GM21737 (cell line): ENCODE measurements at regions not wholly inside any gene's neighbourhood (a gene's known extent, or its start where the extent isn't known, plus 50 kb on each side); places are given as distances from the start of the nearest gene placed in this dataset.

Source experiments
- ATAC-seq: cut with Tn5 transposase; IDR thresholded peaks from one replicate; pipeline ENCODE4 v1.9.1; 2021; ENCODE audit warnings: mild to moderate bottlenecking, moderate library complexity; ENCODE audit not compliant: unreplicated experiment

- no peak for ATAC-seq
These were observed 299.9 kb upstream of the MYOCD start for GRCh38 chr17:12365805-12366204.

GRCh38 chr17:12369065-12369464 lies 296.6 kb upstream of the MYOCD start:
- no peak for ATAC-seq

DNA sequence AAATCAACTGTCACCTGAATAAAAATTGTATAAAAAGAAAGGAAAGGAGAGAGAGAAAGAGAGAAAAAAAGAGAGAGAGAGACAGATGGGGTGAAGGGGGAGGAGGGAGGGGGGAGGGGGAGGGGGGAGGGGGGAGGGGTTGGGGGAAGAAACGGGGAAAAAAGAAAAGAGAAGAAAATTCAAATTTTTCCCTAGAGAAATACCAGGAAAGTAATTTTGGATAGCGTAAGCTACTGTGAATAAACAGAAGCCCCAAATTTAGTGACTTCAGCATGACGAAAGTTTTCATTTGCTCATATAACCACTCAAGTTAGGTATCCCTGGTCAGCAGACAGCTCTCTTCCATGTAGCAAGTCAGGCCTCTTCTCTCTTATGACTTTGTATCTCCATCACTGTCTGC lies 289.4 kb upstream of the MYOCD start:
- no peak for ATAC-seq

DNA sequence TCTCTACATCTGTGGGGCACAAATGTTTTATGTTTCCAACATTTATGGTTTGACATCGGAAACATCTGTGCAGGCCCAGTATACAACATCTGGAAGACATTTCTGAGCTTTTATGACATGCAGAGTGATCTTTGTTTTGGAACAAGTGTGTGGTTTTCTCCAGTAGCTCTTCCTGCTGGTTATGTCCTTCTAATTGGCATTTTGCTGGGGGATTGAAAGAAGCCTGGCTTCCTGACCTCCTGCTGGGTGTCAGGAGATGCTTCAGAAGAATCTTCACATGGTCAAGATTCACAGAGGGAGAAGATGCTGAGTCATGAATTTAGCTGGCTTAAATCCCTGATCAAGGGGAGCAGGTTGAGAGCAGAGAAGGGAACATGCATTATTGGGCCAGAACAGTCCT lies 279.5 kb upstream of the MYOCD start:
- no peak for ATAC-seq

- ATAC-seq = no peak
These were observed 277.5 kb upstream of the MYOCD start for GRCh38 chr17:12388226-12388625.

DNA sequence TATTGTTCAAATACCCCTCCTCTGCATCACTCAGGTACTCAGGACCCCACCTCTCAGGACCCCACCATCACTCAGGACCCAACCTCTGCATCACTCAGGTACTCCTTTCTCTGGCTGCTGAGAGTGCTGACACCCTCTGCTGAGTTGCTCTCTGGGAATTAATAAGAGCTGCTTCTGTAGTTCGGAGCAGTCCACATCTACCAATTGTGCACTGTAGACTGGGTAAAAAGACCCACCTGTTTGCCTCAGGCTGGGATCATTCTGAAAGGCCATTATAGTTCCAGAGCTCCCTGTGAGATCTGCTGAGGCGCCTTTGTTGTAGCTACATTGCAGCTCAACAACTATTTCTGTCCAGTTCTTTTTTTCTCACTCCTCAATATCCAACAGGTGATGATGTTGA lies 276.3 kb upstream of the MYOCD start:
- ATAC-seq = no peak

DNA sequence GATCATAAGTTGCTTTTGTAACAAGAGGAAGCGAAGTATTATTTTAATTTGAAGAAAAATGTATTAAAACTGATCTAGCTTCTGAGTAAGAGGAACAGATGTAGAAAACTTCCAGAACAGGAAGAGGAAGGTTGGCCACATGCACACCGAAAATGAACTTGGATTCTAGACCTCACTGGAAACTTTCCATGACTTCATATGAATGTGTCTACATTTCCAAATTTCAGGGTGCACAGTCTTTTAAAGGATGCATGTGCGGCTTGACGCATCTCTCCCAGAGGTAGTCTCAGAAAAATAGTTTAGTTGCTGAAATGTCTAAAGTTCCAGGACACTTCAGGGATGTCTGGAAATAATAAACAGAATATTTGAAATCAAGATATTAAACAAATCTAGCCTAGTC lies 275.1 kb upstream of the MYOCD start:
- no peak for ATAC-seq

DNA sequence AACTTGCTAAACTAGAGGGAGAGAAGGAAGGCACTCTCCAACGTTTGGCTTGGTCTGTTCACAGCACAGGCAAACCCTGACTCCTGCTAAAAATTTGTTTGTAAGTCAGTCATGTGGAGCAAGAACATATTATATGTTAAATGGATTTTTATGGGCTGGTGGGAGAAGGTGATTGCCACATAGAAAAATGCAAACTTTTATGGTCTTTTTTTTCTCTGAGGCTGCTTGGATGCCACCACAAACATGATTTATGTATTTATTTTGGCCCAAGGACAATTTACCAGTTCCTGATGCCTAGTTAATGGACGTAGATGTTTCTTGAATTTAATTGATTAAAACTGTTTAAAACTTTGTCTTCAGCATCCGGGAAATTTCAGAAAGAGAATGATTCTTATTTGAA lies 274.2 kb upstream of the MYOCD start:
- ATAC-seq = no peak

GRCh38 chr17:12395733-12396354 lies 269.8 kb upstream of the MYOCD start:
- no peak for ATAC-seq

DNA sequence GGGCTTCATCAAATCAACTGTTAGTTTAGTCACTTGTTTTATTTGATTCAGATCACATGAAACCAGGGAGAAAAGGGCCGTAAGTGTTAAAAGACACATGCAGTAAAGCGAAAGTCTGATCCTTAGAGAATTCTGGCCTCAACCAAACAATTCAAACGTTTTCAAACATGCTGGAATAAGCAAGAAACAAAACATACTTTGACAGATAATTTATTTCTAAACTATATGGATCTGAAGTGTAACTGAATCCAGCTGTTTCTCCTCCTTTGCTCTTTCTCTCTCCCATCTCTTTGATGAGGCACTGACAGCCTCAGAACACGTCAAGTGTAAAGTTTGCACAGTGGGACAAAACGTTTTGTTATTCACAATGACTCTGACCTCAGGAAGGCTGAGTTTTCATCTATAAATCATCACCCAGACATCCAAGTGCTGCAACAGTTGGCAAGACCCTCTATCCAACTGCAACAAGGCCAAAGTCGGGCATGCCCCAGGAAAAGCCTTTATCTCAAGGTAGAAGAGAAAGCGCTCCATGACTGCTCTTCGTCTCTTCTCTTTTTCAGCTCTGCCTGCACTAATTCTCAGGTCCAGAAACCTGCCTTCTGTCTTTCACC lies 267.1 kb upstream of the MYOCD start:
- no peak for ATAC-seq

GRCh38 chr17:12402963-12403622 lies 262.6 kb upstream of the MYOCD start:
- ATAC-seq = no peak

- ATAC-seq = no peak
These were observed 261.8 kb upstream of the MYOCD start for GRCh38 chr17:12403881-12404398.

- ATAC-seq = no peak
These were observed 259.0 kb upstream of the MYOCD start for GRCh38 chr17:12406623-12407215.

- ATAC-seq = no peak
These were observed 258.0 kb upstream of the MYOCD start for GRCh38 chr17:12407495-12408252.

DNA sequence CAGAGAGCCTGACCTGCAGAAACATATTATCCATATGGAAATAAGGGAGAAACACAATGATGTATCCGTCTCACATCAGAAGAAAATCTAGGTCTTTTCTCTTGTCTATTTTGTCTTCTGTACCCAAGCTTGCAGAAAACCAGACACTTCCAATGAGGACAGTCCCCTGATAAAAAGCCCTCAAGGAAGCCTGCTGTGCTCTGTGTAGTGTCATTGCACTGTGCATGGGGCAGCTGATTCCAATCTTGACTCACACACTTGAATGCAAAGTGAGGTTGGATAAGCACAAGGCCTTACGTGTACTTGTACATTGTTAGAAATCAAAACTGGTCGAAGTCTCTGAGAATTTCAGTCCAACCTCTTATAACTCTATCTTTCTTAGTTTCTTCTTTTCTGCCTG lies 256.6 kb upstream of the MYOCD start:
- no peak for ATAC-seq

DNA sequence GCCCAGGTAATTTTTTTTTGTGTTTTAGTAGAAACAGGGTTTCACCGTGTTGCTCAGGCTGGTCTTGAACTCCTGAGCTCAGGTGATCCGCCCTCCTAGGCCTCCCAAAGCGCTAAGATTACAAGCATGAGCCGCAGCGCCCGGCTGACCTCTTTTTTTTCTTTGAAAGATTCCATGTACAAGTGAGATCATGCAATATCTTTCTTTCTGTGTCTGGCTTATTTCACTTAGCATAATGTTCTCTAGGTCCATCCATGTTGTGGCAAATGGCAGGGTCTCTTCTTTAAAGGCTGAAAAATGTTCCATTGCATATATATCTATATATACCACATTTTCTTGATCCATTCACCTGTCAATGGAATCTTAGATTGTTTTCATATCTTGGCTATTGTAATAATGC lies 255.0 kb upstream of the MYOCD start:
- ATAC-seq = no peak

GRCh38 chr17:12415031-12415430 lies 250.7 kb upstream of the MYOCD start:
- ATAC-seq = no peak

DNA sequence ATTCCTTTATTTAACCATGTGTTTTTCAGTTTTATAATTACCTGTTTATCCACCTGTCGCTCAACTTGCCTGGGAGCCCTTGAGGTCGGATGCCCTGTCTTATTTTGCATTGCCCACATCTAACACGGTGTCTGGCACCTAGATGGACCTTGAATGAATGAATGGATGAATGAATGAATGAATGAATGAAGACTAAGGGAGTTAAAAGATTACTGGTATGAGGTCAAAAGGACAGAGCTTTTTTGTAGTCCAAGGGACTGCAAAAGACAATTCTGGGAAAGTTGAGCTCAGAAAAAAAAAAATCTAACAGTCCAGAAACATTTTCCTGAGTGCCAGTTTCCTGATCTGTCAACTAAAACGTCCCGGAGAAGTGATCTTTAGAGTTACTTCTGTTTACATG lies 244.6 kb upstream of the MYOCD start:
- ATAC-seq = no peak

GRCh38 chr17:12421646-12422306 lies 243.9 kb upstream of the MYOCD start:
- no peak for ATAC-seq

DNA sequence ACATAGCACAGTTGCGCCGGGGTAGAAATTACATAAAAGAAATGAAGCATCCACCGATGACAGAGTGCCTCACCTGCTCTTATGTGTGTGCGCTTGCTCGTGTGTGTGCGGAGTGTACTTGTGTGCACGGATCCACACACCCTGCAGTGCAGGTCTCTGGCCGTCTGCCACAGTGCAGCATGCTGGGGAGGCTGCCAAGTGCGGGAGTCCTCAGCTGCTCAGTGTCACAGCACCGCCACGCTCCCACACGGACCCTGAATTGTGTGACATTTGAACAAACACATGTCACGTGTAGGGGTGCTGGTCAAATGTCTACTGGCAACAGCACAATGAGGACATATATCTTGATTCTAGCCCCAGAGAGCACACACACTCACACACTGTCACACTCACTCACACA lies 243.0 kb upstream of the MYOCD start:
- ATAC-seq = no peak

GRCh38 chr17:12423337-12423736 lies 242.4 kb upstream of the MYOCD start:
- no peak for ATAC-seq
